ENCODE measurements at regions not wholly inside any gene's neighbourhood (a gene's known extent, or its start where the extent isn't known, plus 50 kb on each side); places are given as distances from the start of the nearest gene placed in this dataset.

DNA sequence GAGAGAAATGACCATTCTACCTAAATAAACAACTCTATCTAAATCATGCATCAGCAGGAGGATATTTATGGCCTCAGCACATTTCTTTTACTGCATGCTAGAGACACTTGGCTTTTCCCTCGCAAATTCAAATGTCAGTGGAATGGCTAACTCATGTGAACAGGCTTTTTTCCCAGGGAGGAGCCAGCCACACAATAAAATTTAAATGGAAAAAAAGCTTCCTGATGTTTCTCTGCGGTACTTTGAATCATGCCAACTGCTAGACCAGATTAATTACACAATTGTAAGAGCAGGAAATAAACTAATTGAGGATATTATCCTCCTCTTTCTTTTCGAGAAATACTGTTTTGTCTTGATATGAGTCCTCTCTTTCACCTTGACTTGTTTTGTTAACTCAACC, 676.3 kb downstream of the IRS1 start:
- DNase-seq: no peak

DNA sequence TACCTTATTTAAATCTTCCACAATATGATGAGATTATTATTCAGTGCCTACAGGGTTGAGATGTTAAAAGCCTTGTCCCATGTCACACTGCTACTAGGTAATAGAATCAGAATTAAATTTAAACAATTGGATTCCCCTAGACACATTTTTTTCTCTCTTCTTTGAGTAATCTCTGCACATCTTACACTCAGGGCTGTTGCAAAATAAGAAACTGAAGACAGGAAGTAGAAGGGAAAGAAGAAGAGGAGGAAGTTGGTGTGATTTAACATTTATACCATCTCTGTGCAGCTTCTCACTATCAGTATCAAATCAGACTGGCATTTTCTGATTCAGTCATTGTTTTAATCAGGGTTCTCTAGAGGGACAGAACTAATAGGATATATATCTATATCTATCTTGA, 677.6 kb downstream of the IRS1 start:
- no peaks in the 10 kb centered on the region for H3K9me3 ChIP-seq
- no peak overlapping the region for H3K4me3 ChIP-seq
- no peak overlapping the region for H3K27ac ChIP-seq
- intact Hi-C loops (cut with DNase I; ENCODE audit: low total_unique reads): no loop called here
- no peaks in the 10 kb centered on the region for H3K27me3 ChIP-seq
- TF ChIP-seq, protein P1, sequence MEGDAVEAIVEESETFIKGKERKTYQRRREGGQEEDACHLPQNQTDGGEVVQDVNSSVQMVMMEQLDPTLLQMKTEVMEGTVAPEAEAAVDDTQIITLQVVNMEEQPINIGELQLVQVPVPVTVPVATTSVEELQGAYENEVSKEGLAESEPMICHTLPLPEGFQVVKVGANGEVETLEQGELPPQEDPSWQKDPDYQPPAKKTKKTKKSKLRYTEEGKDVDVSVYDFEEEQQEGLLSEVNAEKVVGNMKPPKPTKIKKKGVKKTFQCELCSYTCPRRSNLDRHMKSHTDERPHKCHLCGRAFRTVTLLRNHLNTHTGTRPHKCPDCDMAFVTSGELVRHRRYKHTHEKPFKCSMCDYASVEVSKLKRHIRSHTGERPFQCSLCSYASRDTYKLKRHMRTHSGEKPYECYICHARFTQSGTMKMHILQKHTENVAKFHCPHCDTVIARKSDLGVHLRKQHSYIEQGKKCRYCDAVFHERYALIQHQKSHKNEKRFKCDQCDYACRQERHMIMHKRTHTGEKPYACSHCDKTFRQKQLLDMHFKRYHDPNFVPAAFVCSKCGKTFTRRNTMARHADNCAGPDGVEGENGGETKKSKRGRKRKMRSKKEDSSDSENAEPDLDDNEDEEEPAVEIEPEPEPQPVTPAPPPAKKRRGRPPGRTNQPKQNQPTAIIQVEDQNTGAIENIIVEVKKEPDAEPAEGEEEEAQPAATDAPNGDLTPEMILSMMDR (IDR thresholded peaks at IDR 0.05): no peak
- no peaks in the 10 kb centered on the region for H3K36me3 ChIP-seq
- DNase-seq: no peak
- H3K4me1 ChIP-seq: peaks cover 0 to 6% (median 3%) of the 10 kb centered on the region in 4 donors

More for the DNA sequence above, 676.3 kb downstream of the IRS1 start:
- TF ChIP-seq, protein P1 (IDR thresholded peaks at IDR 0.05): no peak
- no peaks in the 10 kb centered on the region for H3K27me3 ChIP-seq
- H3K4me3 ChIP-seq: no peak overlapping the region
- intact Hi-C loops (cut with DNase I; ENCODE audit: low total_unique reads): no loop called here
- H3K27ac ChIP-seq: no peak overlapping the region
- H3K9me3 ChIP-seq: no peaks in the 10 kb centered on the region
- H3K36me3 ChIP-seq: no peaks in the 10 kb centered on the region
- H3K4me1 ChIP-seq: peaks cover 0 to 6% (median 3%) of the 10 kb centered on the region in 4 donors

DNA sequence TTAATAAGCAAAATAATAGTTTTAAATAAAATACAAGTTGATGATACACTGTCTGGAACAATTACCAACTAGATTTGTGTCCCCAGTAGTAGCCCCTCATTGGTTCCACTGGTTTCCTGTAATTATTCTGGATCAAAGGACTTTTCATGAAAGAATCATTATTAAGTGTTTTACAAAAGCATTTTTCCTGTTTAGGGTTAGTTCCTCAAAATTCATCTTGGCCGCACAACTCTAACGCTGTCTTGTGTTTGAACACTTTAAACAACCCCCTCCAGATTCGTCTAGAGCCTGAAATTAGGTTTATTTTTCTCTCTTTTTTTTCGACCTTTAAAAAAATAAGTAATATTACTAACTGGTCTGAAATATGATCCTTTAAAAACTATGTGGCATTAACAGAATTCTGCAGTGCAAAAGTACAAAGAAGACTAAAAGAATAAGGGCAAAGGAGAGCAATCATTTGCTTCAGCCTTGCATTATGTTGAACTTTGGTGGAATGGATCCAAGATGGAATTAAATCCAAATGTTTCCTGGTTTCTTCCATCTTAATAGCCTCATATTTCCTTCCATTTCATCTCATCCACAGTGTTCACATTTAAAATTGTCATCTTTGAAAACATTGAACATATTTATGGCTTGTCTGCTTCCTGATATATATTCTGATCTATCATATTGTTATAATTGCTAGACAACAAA, 678.4 kb downstream of the IRS1 start:
- no peak for DNase-seq
- TF ChIP-seq, protein P1 (IDR thresholded peaks at IDR 0.05): no peak
- Histone ChIP-seq H3K4me1 (peaks cover 0 to 6% (median 3%) of the 10 kb centered on the region in 4 donors), H3K27me3 (no peaks in the 10 kb centered on the region), H3K4me3 (no peak overlapping the region), H3K36me3 (no peaks in the 10 kb centered on the region), H3K27ac (no peak overlapping the region), H3K9me3 (no peaks in the 10 kb centered on the region)
- intact Hi-C loops (cut with DNase I; ENCODE audit: low total_unique reads): no loop called here

DNA sequence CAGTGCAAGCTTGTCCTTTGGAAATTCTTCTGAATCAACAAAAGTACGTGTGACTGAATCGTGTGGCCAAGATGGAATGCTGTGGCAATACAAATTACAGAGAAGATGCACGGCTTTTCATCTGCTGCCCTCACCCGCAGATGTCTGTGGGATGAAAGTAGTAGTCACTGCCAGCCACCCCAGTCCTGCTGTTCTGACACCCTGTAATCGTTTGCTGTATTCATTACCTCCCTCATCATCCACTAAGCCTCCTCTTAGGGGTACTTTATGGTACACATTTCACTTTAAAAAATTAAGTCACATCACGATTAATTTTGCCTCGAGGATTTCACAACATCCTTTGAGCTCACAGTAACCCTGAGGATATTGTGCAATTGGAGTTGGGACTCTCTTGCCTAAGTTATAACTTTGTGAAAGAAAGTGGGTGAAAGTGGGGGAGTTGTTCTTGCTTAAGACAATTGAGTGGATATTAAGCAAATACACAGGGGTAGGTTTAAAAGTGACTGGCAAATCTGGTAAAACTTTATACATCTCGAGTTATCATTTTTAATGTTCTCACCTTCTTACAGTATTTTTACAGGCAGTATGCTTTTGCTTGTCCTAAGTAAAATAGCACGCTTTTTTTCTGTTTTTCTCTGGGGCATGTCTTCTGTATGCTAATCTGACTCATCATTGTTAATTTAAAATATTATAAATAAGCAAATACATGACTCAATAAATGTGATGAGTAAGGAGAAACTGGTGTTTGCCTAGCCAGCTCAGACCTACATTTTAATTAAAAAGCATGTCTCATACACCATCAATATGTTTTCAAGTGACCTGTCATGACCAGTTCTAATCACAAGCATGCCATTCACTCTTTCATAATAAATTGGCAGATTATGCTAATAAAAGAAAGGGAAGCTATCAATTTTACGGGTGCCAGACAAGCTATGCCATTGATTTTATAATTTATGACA, 680.9 kb downstream of the IRS1 start:
- no peaks in the 10 kb centered on the region for H3K36me3 ChIP-seq
- H3K4me1 ChIP-seq: peaks cover 0 to 16% (median 3%) of the 10 kb centered on the region in 4 donors
- TF ChIP-seq, protein P1 (IDR thresholded peaks at IDR 0.05): no peak
- no peak overlapping the region for H3K4me3 ChIP-seq
- peak overlapping the region in 1 of 2 donors; percentile 11 for H3K27ac ChIP-seq
- no peaks in the 10 kb centered on the region for H3K27me3 ChIP-seq
- intact Hi-C loops (cut with DNase I; ENCODE audit: low total_unique reads): no loop called here
- peak in 1 of 2 donors; percentile 49 for DNase-seq
- H3K9me3 ChIP-seq: no peaks in the 10 kb centered on the region

DNA sequence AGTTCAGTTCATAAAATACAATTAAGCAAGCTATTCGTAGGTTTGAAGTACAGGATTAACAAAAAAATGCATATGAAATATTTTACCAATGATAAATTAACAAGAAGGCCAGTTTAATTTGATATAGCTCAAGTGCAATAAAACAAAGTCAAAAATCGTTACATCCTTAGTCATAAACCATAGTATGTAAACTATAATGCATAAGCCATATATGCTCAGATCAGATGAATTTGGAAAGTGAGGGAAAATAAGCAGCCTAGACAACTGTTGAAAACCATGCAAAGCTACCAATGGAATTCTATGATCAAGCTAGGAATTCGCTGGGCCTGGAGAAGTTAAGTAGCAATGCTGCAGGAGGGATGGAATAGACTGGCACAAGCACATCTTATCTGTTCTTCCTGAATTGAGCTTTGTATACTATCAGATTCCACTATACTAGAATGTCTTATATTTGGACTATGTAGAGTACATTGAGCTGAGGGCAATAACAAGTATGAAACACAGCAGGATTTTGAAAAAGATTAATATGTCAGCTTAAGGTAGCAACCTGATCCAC, 682.0 kb downstream of the IRS1 start:
- intact Hi-C loops (cut with DNase I; ENCODE audit: low total_unique reads): no loop called here
- Histone ChIP-seq H3K4me3 (no peak overlapping the region), H3K27ac (no peak overlapping the region), H3K4me1 (peaks cover 0 to 11% (median 0%) of the 10 kb centered on the region in 4 donors), H3K9me3 (no peaks in the 10 kb centered on the region), H3K27me3 (no peaks in the 10 kb centered on the region), H3K36me3 (no peaks in the 10 kb centered on the region)
- TF ChIP-seq, protein P1 (IDR thresholded peaks at IDR 0.05): no peak
- DNase-seq: no peak
